ENCODE measurements at regions not wholly inside any gene's neighbourhood (a gene's known extent, or its start where the extent isn't known, plus 50 kb on each side); places are given as distances from the start of the nearest gene placed in this dataset.
"Not testable (repeated sequence)": the region's sequence is repeated elsewhere in the genome, so short reads cannot be mapped to it uniquely, and the experiment has no call there.

GRCh38 chr1:227422581-227422980, 104.3 kb upstream of the CDC42BPA start:
- 75 to 81% methylated on average over 2 of the region's 2 CpGs for WGBS, 2 donors
- H3K9me3 ChIP-seq (ENCODE audit: control insufficient read depth in 2 of 2, insufficient read depth in 1 of 2, low read depth in 1 of 2, low read length in 1 of 2) = no peaks in the 10 kb centered on the region
- H3K27ac ChIP-seq (ENCODE audit: low read depth in 2 of 2, low read length in 1 of 2) = no peak overlapping the region
- no peaks in the 10 kb centered on the region for H3K36me3 ChIP-seq (ENCODE audit: control insufficient read depth in 2 of 2, insufficient read depth in 2 of 2, low read length in 1 of 2)
- H3K4me1 ChIP-seq (ENCODE audit: control insufficient read depth in 2 of 2, insufficient read depth in 2 of 2, low read length in 1 of 2) = no peaks in the 10 kb centered on the region
- H3K4me3 ChIP-seq (ENCODE audit: low read depth in 1 of 2, low read length in 2 of 2) = no peak overlapping the region
- H3K27me3 ChIP-seq (ENCODE audit: control insufficient read depth in 1 of 2, insufficient read depth in 2 of 2, low read length in 2 of 2) = no peaks in the 10 kb centered on the region

GRCh38 chr1:227420147-227420546, 101.9 kb upstream of the CDC42BPA start:
- 88 to 89% methylated on average over 5 of the region's 5 CpGs for WGBS, 2 donors
- no peaks in the 10 kb centered on the region for H3K4me1 ChIP-seq (ENCODE audit: control insufficient read depth in 2 of 2, insufficient read depth in 2 of 2, low read length in 1 of 2)
- no peak overlapping the region for H3K27ac ChIP-seq (ENCODE audit: low read depth in 2 of 2, low read length in 1 of 2)
- H3K9me3 ChIP-seq (ENCODE audit: control insufficient read depth in 2 of 2, insufficient read depth in 1 of 2, low read depth in 1 of 2, low read length in 1 of 2) = no peaks in the 10 kb centered on the region
- H3K27me3 ChIP-seq (ENCODE audit: control insufficient read depth in 1 of 2, insufficient read depth in 2 of 2, low read length in 2 of 2) = no peaks in the 10 kb centered on the region
- H3K36me3 ChIP-seq (ENCODE audit: control insufficient read depth in 2 of 2, insufficient read depth in 2 of 2, low read length in 1 of 2) = no peaks in the 10 kb centered on the region
- no peak overlapping the region for H3K4me3 ChIP-seq (ENCODE audit: low read depth in 1 of 2, low read length in 2 of 2)

- Histone ChIP-seq H3K4me1 (ENCODE audit: control insufficient read depth in 2 of 2, insufficient read depth in 2 of 2, low read length in 1 of 2) (no peaks in the 10 kb centered on the region), H3K27me3 (ENCODE audit: control insufficient read depth in 1 of 2, insufficient read depth in 2 of 2, low read length in 2 of 2) (no peaks in the 10 kb centered on the region), H3K9me3 (ENCODE audit: control insufficient read depth in 2 of 2, insufficient read depth in 1 of 2, low read depth in 1 of 2, low read length in 1 of 2) (no peaks in the 10 kb centered on the region), H3K4me3 (ENCODE audit: low read depth in 1 of 2, low read length in 2 of 2) (no peak overlapping the region), H3K36me3 (ENCODE audit: control insufficient read depth in 2 of 2, insufficient read depth in 2 of 2, low read length in 1 of 2) (no peaks in the 10 kb centered on the region), H3K27ac (ENCODE audit: low read depth in 2 of 2, low read length in 1 of 2) (no peak overlapping the region)
- WGBS, 2 donors = 81 to 85% methylated on average over 2 of the region's 2 CpGs
Measured at GRCh38 chr1:227417756-227418480, 99.6 kb upstream of the CDC42BPA start.

GRCh38 chr1:227416156-227416830, 98.0 kb upstream of the CDC42BPA start:
- 90 to 92% methylated on average over 6 of the region's 6 CpGs for WGBS, 2 donors
- Histone ChIP-seq H3K27ac (ENCODE audit: low read depth in 2 of 2, low read length in 1 of 2) (no peak overlapping the region), H3K4me3 (ENCODE audit: low read depth in 1 of 2, low read length in 2 of 2) (no peak overlapping the region), H3K4me1 (ENCODE audit: control insufficient read depth in 2 of 2, insufficient read depth in 2 of 2, low read length in 1 of 2) (no peaks in the 10 kb centered on the region), H3K27me3 (ENCODE audit: control insufficient read depth in 1 of 2, insufficient read depth in 2 of 2, low read length in 2 of 2) (no peaks in the 10 kb centered on the region), H3K9me3 (ENCODE audit: control insufficient read depth in 2 of 2, insufficient read depth in 1 of 2, low read depth in 1 of 2, low read length in 1 of 2) (no peaks in the 10 kb centered on the region), H3K36me3 (ENCODE audit: control insufficient read depth in 2 of 2, insufficient read depth in 2 of 2, low read length in 1 of 2) (no peaks in the 10 kb centered on the region)

GRCh38 chr1:227415115-227415790, 97.0 kb upstream of the CDC42BPA start:
- no peaks in the 10 kb centered on the region for H3K36me3 ChIP-seq (ENCODE audit: control insufficient read depth in 2 of 2, insufficient read depth in 2 of 2, low read length in 1 of 2)
- no peak overlapping the region for H3K27ac ChIP-seq (ENCODE audit: low read depth in 2 of 2, low read length in 1 of 2)
- 78% methylated on average over 8 of the region's 8 CpGs for WGBS, 2 donors
- H3K27me3 ChIP-seq (ENCODE audit: control insufficient read depth in 1 of 2, insufficient read depth in 2 of 2, low read length in 2 of 2) = no peaks in the 10 kb centered on the region
- H3K9me3 ChIP-seq (ENCODE audit: control insufficient read depth in 2 of 2, insufficient read depth in 1 of 2, low read depth in 1 of 2, low read length in 1 of 2) = no peaks in the 10 kb centered on the region
- no peak overlapping the region for H3K4me3 ChIP-seq (ENCODE audit: low read depth in 1 of 2, low read length in 2 of 2)
- H3K4me1 ChIP-seq (ENCODE audit: control insufficient read depth in 2 of 2, insufficient read depth in 2 of 2, low read length in 1 of 2) = no peaks in the 10 kb centered on the region

- Histone ChIP-seq H3K9me3 (ENCODE audit: control insufficient read depth in 2 of 2, insufficient read depth in 1 of 2, low read depth in 1 of 2, low read length in 1 of 2) (no peaks in the 10 kb centered on the region), H3K27ac (ENCODE audit: low read depth in 2 of 2, low read length in 1 of 2) (no peak overlapping the region), H3K27me3 (ENCODE audit: control insufficient read depth in 1 of 2, insufficient read depth in 2 of 2, low read length in 2 of 2) (no peaks in the 10 kb centered on the region), H3K4me1 (ENCODE audit: control insufficient read depth in 2 of 2, insufficient read depth in 2 of 2, low read length in 1 of 2) (no peaks in the 10 kb centered on the region), H3K4me3 (ENCODE audit: low read depth in 1 of 2, low read length in 2 of 2) (no peak overlapping the region), H3K36me3 (ENCODE audit: control insufficient read depth in 2 of 2, insufficient read depth in 2 of 2, low read length in 1 of 2) (no peaks in the 10 kb centered on the region)
- WGBS, 2 donors = 75 to 79% methylated on average over 7 of the region's 7 CpGs
Measured at GRCh38 chr1:227411066-227411465, 92.8 kb upstream of the CDC42BPA start.

GRCh38 chr1:227406332-227406731, 88.0 kb upstream of the CDC42BPA start:
- not testable (repeated sequence) for H3K36me3 ChIP-seq (ENCODE audit: control insufficient read depth in 2 of 2, insufficient read depth in 2 of 2, low read length in 1 of 2); H3K27me3 ChIP-seq (ENCODE audit: control insufficient read depth in 1 of 2, insufficient read depth in 2 of 2, low read length in 2 of 2); H3K4me3 ChIP-seq (ENCODE audit: low read depth in 1 of 2, low read length in 2 of 2)

GRCh38 chr1:227403535-227403934, 85.2 kb upstream of the CDC42BPA start:
- no peak overlapping the region for H3K27ac ChIP-seq (ENCODE audit: low read depth in 2 of 2, low read length in 1 of 2)
- 61 to 67% methylated on average over 5 of the region's 5 CpGs for WGBS, 2 donors
- no peaks in the 10 kb centered on the region for H3K4me1 ChIP-seq (ENCODE audit: control insufficient read depth in 2 of 2, insufficient read depth in 2 of 2, low read length in 1 of 2)
- no peaks in the 10 kb centered on the region for H3K36me3 ChIP-seq (ENCODE audit: control insufficient read depth in 2 of 2, insufficient read depth in 2 of 2, low read length in 1 of 2)
- peaks cover 0 to 2% of the 10 kb centered on the region in 2 donors for H3K9me3 ChIP-seq (ENCODE audit: control insufficient read depth in 2 of 2, insufficient read depth in 1 of 2, low read depth in 1 of 2, low read length in 1 of 2)
- H3K4me3 ChIP-seq (ENCODE audit: low read depth in 1 of 2, low read length in 2 of 2) = no peak overlapping the region
- H3K27me3 ChIP-seq (ENCODE audit: control insufficient read depth in 1 of 2, insufficient read depth in 2 of 2, low read length in 2 of 2) = no peaks in the 10 kb centered on the region

More at GRCh38 chr1:227406332-227406731, 88.0 kb upstream of the CDC42BPA start:
- not testable (repeated sequence) for H3K27ac ChIP-seq (ENCODE audit: low read depth in 2 of 2, low read length in 1 of 2); H3K9me3 ChIP-seq (ENCODE audit: control insufficient read depth in 2 of 2, insufficient read depth in 1 of 2, low read depth in 1 of 2, low read length in 1 of 2); H3K4me1 ChIP-seq (ENCODE audit: control insufficient read depth in 2 of 2, insufficient read depth in 2 of 2, low read length in 1 of 2)

GRCh38 chr1:227401562-227402342, 83.5 kb upstream of the CDC42BPA start:
- no peak overlapping the region for H3K4me3 ChIP-seq (ENCODE audit: low read depth in 1 of 2, low read length in 2 of 2)
- H3K27ac ChIP-seq (ENCODE audit: low read depth in 2 of 2, low read length in 1 of 2) = no peak overlapping the region
- no peaks in the 10 kb centered on the region for H3K36me3 ChIP-seq (ENCODE audit: control insufficient read depth in 2 of 2, insufficient read depth in 2 of 2, low read length in 1 of 2)
- H3K27me3 ChIP-seq (ENCODE audit: control insufficient read depth in 1 of 2, insufficient read depth in 2 of 2, low read length in 2 of 2) = no peaks in the 10 kb centered on the region
- peaks cover 0 to 2% of the 10 kb centered on the region in 2 donors for H3K9me3 ChIP-seq (ENCODE audit: control insufficient read depth in 2 of 2, insufficient read depth in 1 of 2, low read depth in 1 of 2, low read length in 1 of 2)
- WGBS, 2 donors = 88 to 91% methylated on average over 10 of the region's 10 CpGs
- H3K4me1 ChIP-seq (ENCODE audit: control insufficient read depth in 2 of 2, insufficient read depth in 2 of 2, low read length in 1 of 2) = no peaks in the 10 kb centered on the region
